Left ventricle myocardium inferior (tissue), 1 donor: ENCODE measurements at regions not wholly inside any gene's neighbourhood (a gene's known extent, or its start where the extent isn't known, plus 50 kb on each side); places are given as distances from the start of the nearest gene placed in this dataset.

Source experiments
- DNase-seq: peaks from one replicate; pipeline ENCODE4 v3.0.0-alpha.2; 2020
- H3K27ac ChIP-seq: fragments of 200-600 bp; replicated peaks from 2 replicates; pipeline ENCODE4 v1.8.0; 2021
- H3K27me3 ChIP-seq: fragments of 200-600 bp; 2 replicates; pipeline ENCODE4 v1.8.0; 2021; ENCODE audit warnings: low read depth
- H3K36me3 ChIP-seq: fragments of 200-600 bp; 2 replicates; pipeline ENCODE4 v1.8.0; 2021
- H3K4me1 ChIP-seq: fragments of 200-600 bp; 2 replicates; pipeline ENCODE4 v1.8.0; 2021
- H3K4me3 ChIP-seq: fragments of 200-600 bp; 2 replicates; pipeline ENCODE4 v1.8.0; 2021; ENCODE audit warnings: mild to moderate bottlenecking, moderate library complexity
- H3K9me3 ChIP-seq: fragments of 200-600 bp; replicated peaks from 2 replicates; pipeline ENCODE4 v1.8.0; 2021
- CTCF ChIP-seq: fragments of 200-600 bp; IDR thresholded peaks from 2 replicates; pipeline ENCODE4 v1.8.0; 2021; ENCODE audit warnings: antibody characterized with exemption, mild to moderate bottlenecking, borderline replicate concordance
- intact Hi-C: fragments of 100-400 bp; cut with micrococcal nuclease; formaldehyde crosslinking; loops from one replicate; pipeline ENCODE4 v1.11.0; 2022
- donor health status: DM: no; HTN: yes; CAD: no; lungs with severe emphysema.

GRCh38 chr22:22159384-22159783, 85.2 kb upstream of the VPREB1 start:
- peaks cover 57% of the 10 kb centered on the region for H3K27me3 ChIP-seq
- no peak overlapping the region for H3K4me3 ChIP-seq
- H3K27ac ChIP-seq = no peak overlapping the region
- no peaks in the 10 kb centered on the region for H3K9me3 ChIP-seq
- H3K36me3 ChIP-seq = no peaks in the 10 kb centered on the region
- H3K4me1 ChIP-seq = no peaks in the 10 kb centered on the region
- TF ChIP-seq CTCF = no peak
- intact Hi-C loops = no loop called here
- DNase-seq = no peak

- TF ChIP-seq CTCF = no peak
- intact Hi-C loops = no loop called here
- peaks cover 57% of the 10 kb centered on the region for H3K27me3 ChIP-seq
Observed at GRCh38 chr22:22158965-22159364, 85.6 kb upstream of the VPREB1 start.

GRCh38 chr22:22158207-22158816, 86.3 kb upstream of the VPREB1 start:
- H3K36me3 ChIP-seq = no peaks in the 10 kb centered on the region
- no peak overlapping the region for H3K4me3 ChIP-seq
- no peak for TF ChIP-seq CTCF
- H3K4me1 ChIP-seq = no peaks in the 10 kb centered on the region
- no peaks in the 10 kb centered on the region for H3K9me3 ChIP-seq
- H3K27me3 ChIP-seq = peaks cover 57% of the 10 kb centered on the region
- intact Hi-C loops = no loop called here
- no peak overlapping the region for H3K27ac ChIP-seq
- DNase-seq = no peak

More at GRCh38 chr22:22158965-22159364, 85.6 kb upstream of the VPREB1 start:
- no peaks in the 10 kb centered on the region for H3K9me3 ChIP-seq
- H3K27ac ChIP-seq = no peak overlapping the region
- H3K4me1 ChIP-seq = no peaks in the 10 kb centered on the region
- H3K36me3 ChIP-seq = no peaks in the 10 kb centered on the region
- H3K4me3 ChIP-seq = no peak overlapping the region
- no peak for DNase-seq

GRCh38 chr22:22157348-22157725, 87.2 kb upstream of the VPREB1 start:
- no peaks in the 10 kb centered on the region for H3K9me3 ChIP-seq
- H3K27ac ChIP-seq = no peak overlapping the region
- no peaks in the 10 kb centered on the region for H3K4me1 ChIP-seq
- no peaks in the 10 kb centered on the region for H3K36me3 ChIP-seq
- H3K4me3 ChIP-seq = no peak overlapping the region
- no peak for TF ChIP-seq CTCF
- H3K27me3 ChIP-seq = peaks cover 57% of the 10 kb centered on the region
- intact Hi-C loops = no loop called here
- no peak for DNase-seq

GRCh38 chr22:22156716-22157347, 87.8 kb upstream of the VPREB1 start:
- intact Hi-C loops = no loop called here
- H3K9me3 ChIP-seq = no peaks in the 10 kb centered on the region
- peak; percentile 68 for TF ChIP-seq CTCF
- no peaks in the 10 kb centered on the region for H3K4me1 ChIP-seq
- no peak for DNase-seq
- no peaks in the 10 kb centered on the region for H3K36me3 ChIP-seq
- no peak overlapping the region for H3K4me3 ChIP-seq
- H3K27me3 ChIP-seq = peaks cover 57% of the 10 kb centered on the region
- H3K27ac ChIP-seq = no peak overlapping the region
